Naive thymus-derived CD8-positive, alpha-beta T cell (primary cell): ENCODE measurements at regions not wholly inside any gene's neighbourhood (a gene's known extent, or its start where the extent isn't known, plus 50 kb on each side); places are given as distances from the start of the nearest gene placed in this dataset.
A peak's percentile ranks its signal among the peaks of the same experiment; 100 is the strongest.

Experiments used
- ATAC-seq, 2 donors: fragments of 150-1000 bp; cut with Tn5 transposase in 1 of 2; sonication (Bioruptor Pico), chemical (Tn5 transposase) in 1 of 2; 1 replicate in 1 of 2; 2 replicates in 1 of 2; pipeline ENCODE4 v1.10.0; 2021; ENCODE audit warnings: mild to moderate bottlenecking in 2 of 2, moderate library complexity in 2 of 2
- POLR2A ChIA-PET: fragments of 350-600 bp; sonication (Branson Sonifier 250); formaldehyde crosslinking; loops from one replicate; lab custom pipeline; 2021; ENCODE audit warnings: antibody characterized with exemption; lab: Charles Lee
- DNase-seq, 10 donors: peaks; one replicate each; pipeline versions ENCODE4 v3.0.0 to v3.0.0-alpha.2; 2020 to 2022
- H3K27ac Mint-ChIP-seq, 10 donors: one replicate each; pipeline ENCODE4 v1.8.0; 2020 to 2022; ENCODE audit warnings: mild to moderate bottlenecking in 10 of 10, mixed read lengths in 10 of 10, moderate library complexity in 4 of 10, inconsistent platforms in 1 of 10
- H3K27me3 Mint-ChIP-seq, 5 donors: one replicate each; pipeline ENCODE4 v1.8.0; 2021 to 2022; ENCODE audit warnings: mixed read lengths in 5 of 5
- H3K36me3 Mint-ChIP-seq, 3 donors: one replicate each; pipeline ENCODE4 v1.8.0; 2020 to 2022; ENCODE audit warnings: mixed read lengths in 3 of 3, mild to moderate bottlenecking in 2 of 3, inconsistent platforms in 1 of 3
- H3K4me1 Mint-ChIP-seq, 4 donors: one replicate each; pipeline ENCODE4 v1.8.0; 2021 to 2022; ENCODE audit warnings: mixed read lengths in 4 of 4
- H3K4me3 Mint-ChIP-seq, 10 donors: one replicate each; pipeline ENCODE4 v1.8.0; 2020 to 2022; ENCODE audit warnings: mild to moderate bottlenecking in 10 of 10, mixed read lengths in 10 of 10, moderate library complexity in 6 of 10, inconsistent platforms in 1 of 10
- H3K9me3 Mint-ChIP-seq, 9 donors: one replicate each; pipeline ENCODE4 v1.8.0; 2020 to 2022; ENCODE audit warnings: mixed read lengths in 9 of 9, mild to moderate bottlenecking in 3 of 9, inconsistent platforms in 1 of 9, moderate library complexity in 1 of 9

DNA sequence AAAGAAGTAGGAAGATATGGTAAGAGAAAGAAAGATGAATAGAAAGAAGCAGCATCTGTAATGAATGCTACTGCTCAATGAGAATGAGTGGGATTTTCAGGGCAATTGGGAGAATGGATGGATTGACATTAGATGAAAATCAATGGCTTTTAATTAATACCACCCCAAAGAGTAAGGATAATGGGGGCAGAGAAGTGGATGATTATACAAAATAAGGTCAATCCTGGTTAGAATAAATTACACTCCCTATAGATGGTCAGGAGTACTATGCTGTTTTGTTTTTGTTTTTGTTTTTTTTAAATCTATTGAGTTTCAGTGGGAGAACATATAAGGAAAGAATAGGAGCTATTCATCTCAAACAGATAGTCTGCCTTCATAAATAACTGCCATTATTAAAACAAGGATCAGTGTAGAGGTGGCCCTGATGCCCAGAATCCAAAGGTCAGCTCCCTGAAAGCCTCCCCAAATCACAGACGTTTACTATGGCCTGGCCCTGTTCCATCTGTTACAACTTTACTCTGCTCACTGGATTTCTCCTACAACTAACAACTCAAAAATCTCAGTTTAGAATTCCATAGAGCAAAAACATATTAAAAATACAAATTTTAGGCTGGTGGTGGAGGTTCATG lies 535.4 kb upstream of the NRSN1 start:
- H3K4me1 Mint-ChIP-seq, result no peaks in the 10 kb centered on the region
- no peak overlapping the region for H3K27ac Mint-ChIP-seq
- H3K27me3 Mint-ChIP-seq, result peaks cover 0 to 1% (median 0%) of the 10 kb centered on the region in 5 donors
- H3K4me3 Mint-ChIP-seq, result no peak overlapping the region
- no peak for DNase-seq
- H3K36me3 Mint-ChIP-seq, result no peaks in the 10 kb centered on the region
- H3K9me3 Mint-ChIP-seq, result peaks cover 0 to 18% (median 0%) of the 10 kb centered on the region in 9 donors
- POLR2A ChIA-PET, result no interaction called here
- no peak for ATAC-seq

DNA sequence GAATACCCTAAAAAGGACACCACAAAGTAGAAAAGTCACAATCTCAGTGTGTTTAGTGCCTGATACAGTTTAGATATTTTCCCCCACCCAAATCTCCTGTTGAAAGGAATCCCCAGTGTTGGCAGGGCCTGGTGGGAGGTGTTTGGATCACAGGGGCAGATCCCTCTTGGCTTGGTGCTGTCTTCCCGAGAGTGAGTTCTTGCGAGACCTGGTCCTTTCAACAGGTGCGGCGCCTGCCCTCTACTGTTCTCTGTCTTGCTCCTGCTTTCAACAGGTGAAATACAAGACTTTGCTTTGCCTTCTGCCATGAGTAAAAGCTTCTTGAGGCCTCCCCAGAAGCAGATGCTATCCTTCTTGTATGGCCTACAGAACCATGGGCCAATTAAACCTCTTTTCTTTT lies 534.3 kb upstream of the NRSN1 start:
- DNase-seq, result no peak
- Mint-ChIP-seq H3K27ac (no peak overlapping the region), H3K27me3 (peaks cover 0 to 1% (median 0%) of the 10 kb centered on the region in 5 donors)

DNA sequence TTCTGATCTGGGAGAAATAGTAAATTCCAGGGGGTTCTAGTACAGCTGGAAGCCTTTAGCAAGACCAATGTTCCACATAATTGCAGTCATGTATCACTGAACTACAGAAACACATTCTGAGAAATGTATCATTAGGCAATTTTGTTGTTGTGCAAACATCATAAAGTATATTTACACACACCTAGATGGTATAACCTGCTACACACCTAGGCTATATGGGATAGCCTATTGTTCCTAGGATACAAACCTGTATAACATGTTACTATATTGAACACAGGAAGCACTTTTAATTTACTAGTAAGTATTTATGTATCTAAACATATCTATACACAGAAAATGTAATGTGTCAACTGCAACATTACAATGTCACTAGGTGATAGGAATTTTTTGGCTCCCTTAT lies 525.9 kb upstream of the NRSN1 start:
- DNase-seq, result no peak
- H3K4me1 Mint-ChIP-seq, result no peaks in the 10 kb centered on the region
- H3K9me3 Mint-ChIP-seq, result peaks cover 0 to 33% (median 8%) of the 10 kb centered on the region in 9 donors
- ATAC-seq, result no peak
- POLR2A ChIA-PET, result no interaction called here
- peaks cover 0 to 12% (median 0%) of the 10 kb centered on the region in 5 donors for H3K27me3 Mint-ChIP-seq
- no peak overlapping the region for H3K4me3 Mint-ChIP-seq
- H3K36me3 Mint-ChIP-seq, result peaks cover 0 to 10% (median 0%) of the 10 kb centered on the region in 3 donors
- no peak overlapping the region for H3K27ac Mint-ChIP-seq

More for the DNA sequence above, 534.3 kb upstream of the NRSN1 start:
- ATAC-seq, result no peak
- no peaks in the 10 kb centered on the region for H3K4me1 Mint-ChIP-seq
- H3K36me3 Mint-ChIP-seq, result no peaks in the 10 kb centered on the region
- no peak overlapping the region for H3K4me3 Mint-ChIP-seq
- POLR2A ChIA-PET, result no interaction called here
- H3K9me3 Mint-ChIP-seq, result peaks cover 0 to 18% (median 2%) of the 10 kb centered on the region in 9 donors

DNA sequence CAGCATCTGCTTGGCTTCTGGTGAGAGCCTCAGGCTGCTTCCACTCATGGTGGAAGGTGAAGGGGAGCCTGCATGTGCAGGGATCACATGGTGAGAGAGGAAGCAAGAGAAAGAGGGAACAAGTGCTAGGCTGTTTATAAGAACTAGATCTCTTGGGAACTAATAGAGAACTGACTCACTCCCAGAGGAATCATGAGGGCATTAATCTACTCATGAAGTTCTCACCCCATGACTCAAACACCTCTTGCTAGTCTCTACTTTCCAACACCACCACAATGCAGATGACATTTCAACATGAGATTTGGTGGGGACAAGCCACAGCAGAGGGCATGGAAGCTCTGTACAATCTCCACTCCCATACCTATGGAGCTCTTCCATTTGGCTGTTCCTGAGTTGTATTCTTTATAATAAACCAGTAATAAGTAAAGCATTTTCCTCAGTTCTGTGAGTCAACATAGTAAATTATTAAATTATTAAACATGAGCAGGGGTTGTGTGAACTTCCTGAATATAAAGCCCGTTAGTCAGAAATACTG lies 524.1 kb upstream of the NRSN1 start:
- peaks cover 0 to 33% (median 15%) of the 10 kb centered on the region in 9 donors for H3K9me3 Mint-ChIP-seq
- H3K27ac Mint-ChIP-seq, result peak overlapping the region in 1 of 10 donors; percentile 13
- no peak for DNase-seq

DNA sequence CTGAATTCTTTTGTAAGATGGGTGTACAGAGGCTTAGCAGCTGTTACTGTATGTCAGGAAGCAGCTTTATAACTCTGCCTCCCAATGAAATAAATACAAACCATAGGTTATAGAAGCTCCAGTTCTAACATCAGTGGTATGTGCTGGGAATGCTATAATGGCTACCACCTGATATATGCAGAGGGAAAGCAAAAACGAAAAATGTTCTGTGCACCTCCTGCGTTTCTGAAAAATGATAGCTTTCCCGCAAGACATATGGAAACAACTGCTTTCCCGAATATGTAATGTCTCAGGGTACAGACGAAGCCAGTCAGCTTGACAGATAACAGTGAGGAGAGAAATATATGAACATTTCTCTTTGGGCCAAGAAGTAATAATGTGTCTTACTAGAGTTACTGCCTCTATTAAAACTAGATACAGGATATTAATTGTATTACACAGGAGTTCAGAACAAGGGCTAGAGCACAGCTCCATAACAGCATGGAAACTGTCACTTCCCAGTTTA lies 517.0 kb upstream of the NRSN1 start:
- Mint-ChIP-seq H3K27ac (no peak overlapping the region), H3K27me3 (peaks cover 0 to 1% (median 0%) of the 10 kb centered on the region in 5 donors), H3K4me1 (no peaks in the 10 kb centered on the region), H3K36me3 (no peaks in the 10 kb centered on the region), H3K9me3 (peaks cover 0 to 14% (median 6%) of the 10 kb centered on the region in 9 donors), H3K4me3 (no peak overlapping the region)
- ATAC-seq, result no peak
- POLR2A ChIA-PET, result no interaction called here
- no peak for DNase-seq

More for the DNA sequence above, 524.1 kb upstream of the NRSN1 start:
- Mint-ChIP-seq H3K27me3 (peaks cover 0 to 12% (median 0%) of the 10 kb centered on the region in 5 donors), H3K4me3 (no peak overlapping the region), H3K4me1 (no peaks in the 10 kb centered on the region), H3K36me3 (peaks cover 0 to 10% (median 0%) of the 10 kb centered on the region in 3 donors)
- POLR2A ChIA-PET, result no interaction called here
- ATAC-seq, result no peak

DNA sequence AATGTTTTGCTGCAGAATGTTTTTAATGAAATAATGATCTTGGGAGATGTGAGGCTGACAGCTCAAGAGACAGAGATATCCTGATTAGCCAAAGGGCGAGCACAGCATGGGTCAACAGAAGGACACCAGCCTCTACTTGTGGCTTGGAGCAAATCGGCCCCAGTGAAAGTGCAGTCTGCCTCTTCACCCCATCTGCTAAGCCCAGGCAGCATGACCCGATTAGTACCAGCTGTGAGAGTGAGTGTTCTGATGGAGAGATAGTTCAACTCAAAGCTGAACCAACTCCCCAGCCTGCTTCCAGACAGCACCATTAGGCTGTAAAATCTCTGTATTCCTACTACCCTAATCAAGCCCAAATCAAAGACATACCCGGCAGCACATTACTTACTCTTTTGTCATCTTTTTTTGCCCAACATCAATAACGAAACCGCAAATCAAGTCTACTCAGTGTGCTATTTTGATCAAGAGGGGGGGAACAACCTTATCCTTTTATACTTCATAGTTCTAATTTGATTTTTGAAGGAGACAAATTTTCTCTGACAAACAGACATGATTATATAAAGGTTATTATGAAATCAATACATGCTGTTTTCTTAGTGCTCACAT lies 514.1 kb upstream of the NRSN1 start:
- DNase-seq (no peak), ATAC-seq (no peak)
- Mint-ChIP-seq H3K36me3 (no peaks in the 10 kb centered on the region), H3K27ac (no peak overlapping the region), H3K27me3 (peaks cover 0 to 1% (median 0%) of the 10 kb centered on the region in 5 donors), H3K4me3 (no peak overlapping the region), H3K9me3 (peaks cover 0 to 12% (median 2%) of the 10 kb centered on the region in 9 donors), H3K4me1 (no peaks in the 10 kb centered on the region)
- POLR2A ChIA-PET, result no interaction called here

DNA sequence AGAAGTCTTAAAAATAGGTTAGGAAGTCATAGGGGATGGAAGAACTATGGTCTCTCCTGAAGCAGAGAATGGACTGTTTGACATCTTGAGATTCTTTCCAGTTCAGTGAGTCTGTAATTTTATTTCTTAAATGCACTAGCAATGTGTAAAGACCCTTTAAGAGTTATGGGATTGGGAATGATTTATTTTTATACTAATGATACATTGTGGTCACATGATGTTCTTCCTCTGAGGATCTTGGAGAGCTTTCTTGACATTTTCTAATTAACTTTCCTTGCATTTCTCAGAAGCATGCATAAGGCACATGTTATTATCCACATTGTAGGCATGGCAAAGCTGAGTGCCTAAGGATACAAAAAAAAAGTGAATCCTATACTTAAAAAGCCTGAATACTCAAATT lies 507.6 kb upstream of the NRSN1 start:
- ATAC-seq (no peak), DNase-seq (no peak)
- Mint-ChIP-seq H3K4me1 (no peaks in the 10 kb centered on the region), H3K27me3 (peaks cover 0 to 5% (median 0%) of the 10 kb centered on the region in 5 donors), H3K4me3 (no peak overlapping the region), H3K36me3 (no peaks in the 10 kb centered on the region), H3K27ac (no peak overlapping the region), H3K9me3 (peaks cover 2 to 31% (median 10%) of the 10 kb centered on the region in 9 donors)
- POLR2A ChIA-PET, result no interaction called here

DNA sequence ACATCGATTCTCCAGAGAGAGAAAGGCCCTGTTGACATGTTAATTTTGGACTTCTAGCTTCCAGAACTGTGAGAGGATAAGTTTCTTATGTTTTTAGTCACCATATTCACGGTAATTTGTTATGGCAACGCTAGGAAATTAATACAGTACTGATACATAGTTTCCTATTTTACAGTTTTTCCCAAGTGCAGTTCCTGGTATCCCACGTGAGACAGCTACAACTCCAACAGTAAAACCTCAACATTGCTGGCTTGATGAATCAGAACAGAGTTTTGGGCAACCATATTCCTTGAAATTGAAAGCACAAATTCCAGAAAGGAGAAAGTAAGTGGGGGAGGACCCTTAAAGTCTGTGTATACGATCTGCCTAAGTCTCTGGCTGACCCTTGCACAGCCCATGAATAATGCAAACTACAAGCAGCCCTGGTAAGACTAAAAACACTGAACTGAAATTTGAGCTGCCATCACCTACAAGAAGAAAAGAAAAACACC lies 505.1 kb upstream of the NRSN1 start:
- POLR2A ChIA-PET, result no interaction called here
- no peak overlapping the region for H3K27ac Mint-ChIP-seq
- peaks cover 2 to 28% (median 9%) of the 10 kb centered on the region in 9 donors for H3K9me3 Mint-ChIP-seq
- DNase-seq (no peak), ATAC-seq (no peak)
- no peaks in the 10 kb centered on the region for H3K36me3 Mint-ChIP-seq
- H3K27me3 Mint-ChIP-seq, result peaks cover 0 to 4% (median 0%) of the 10 kb centered on the region in 5 donors
- H3K4me1 Mint-ChIP-seq, result no peaks in the 10 kb centered on the region
- H3K4me3 Mint-ChIP-seq, result no peak overlapping the region

DNA sequence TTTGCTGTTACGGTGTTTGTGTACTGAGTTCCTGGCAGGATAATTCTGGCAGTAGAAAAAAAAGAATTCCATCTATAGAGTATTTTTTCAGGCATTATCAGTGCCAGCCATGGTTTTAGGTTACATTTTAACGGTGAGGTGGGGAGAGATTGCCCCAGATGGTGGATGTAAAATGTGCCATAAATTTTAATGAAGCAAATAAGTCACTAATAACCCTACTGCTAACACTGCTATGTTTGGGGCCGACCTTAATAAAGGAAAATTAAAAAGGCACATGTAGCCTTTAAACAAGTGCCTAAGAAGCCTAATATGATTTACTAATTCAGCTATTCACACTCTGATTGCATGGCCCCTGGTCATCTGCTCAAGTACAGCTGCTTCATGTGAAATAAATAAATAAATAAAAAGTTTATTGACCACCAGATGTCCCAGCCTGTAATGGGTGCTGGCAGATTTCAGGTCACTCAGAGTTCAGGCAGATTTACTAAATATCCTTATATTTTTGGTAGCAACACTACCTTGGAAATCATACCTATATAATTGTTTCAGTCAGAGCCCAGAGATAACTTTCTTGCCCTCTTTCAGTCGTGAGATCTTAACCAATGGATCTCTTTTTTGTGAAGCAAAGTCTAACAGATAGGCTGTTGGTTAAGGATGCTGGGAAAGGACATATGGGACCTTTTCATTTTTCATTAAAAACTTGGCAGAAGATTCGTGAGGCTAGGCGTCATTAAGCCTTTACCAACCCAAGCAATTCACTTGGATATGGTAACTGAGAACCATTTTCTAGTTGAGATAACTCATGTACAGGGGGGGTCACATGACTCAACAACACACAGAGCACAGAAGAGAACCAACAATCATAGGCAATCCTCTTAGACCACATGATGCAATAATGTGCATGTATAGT lies 495.0 kb upstream of the NRSN1 start:
- peaks cover 0 to 7% (median 0%) of the 10 kb centered on the region in 9 donors for H3K9me3 Mint-ChIP-seq
- no peak overlapping the region for H3K27ac Mint-ChIP-seq
- DNase-seq, result no peak
- no peaks in the 10 kb centered on the region for H3K36me3 Mint-ChIP-seq
- no peak overlapping the region for H3K4me3 Mint-ChIP-seq
- POLR2A ChIA-PET, result no interaction called here
- no peaks in the 10 kb centered on the region for H3K27me3 Mint-ChIP-seq
- H3K4me1 Mint-ChIP-seq, result no peaks in the 10 kb centered on the region
- no peak for ATAC-seq

DNA sequence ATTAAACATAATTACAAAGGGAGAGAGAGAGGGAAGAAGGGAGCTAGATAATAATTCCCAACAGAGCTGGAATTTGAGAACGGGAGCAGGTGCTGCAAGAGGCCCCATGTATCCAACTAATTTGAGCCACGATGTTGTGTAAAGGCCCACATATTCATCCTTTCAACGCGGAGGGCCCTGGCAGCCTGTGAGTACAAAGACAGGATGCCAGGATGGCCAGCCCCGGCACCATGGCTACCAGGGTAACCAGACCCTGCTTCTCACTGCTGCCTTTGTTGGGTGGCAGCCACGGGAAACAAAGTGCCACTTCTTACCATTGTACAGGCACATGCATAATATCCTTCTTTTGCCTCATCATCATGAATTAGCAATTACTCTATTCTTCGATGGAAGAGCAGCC lies 492.0 kb upstream of the NRSN1 start:
- H3K9me3 Mint-ChIP-seq, result peaks cover 0 to 5% (median 0%) of the 10 kb centered on the region in 9 donors
- H3K4me3 Mint-ChIP-seq, result no peak overlapping the region
- POLR2A ChIA-PET, result no interaction called here
- no peaks in the 10 kb centered on the region for H3K36me3 Mint-ChIP-seq
- no peak for DNase-seq
- H3K4me1 Mint-ChIP-seq, result no peaks in the 10 kb centered on the region
- no peak for ATAC-seq
- no peaks in the 10 kb centered on the region for H3K27me3 Mint-ChIP-seq
- H3K27ac Mint-ChIP-seq, result no peak overlapping the region

DNA sequence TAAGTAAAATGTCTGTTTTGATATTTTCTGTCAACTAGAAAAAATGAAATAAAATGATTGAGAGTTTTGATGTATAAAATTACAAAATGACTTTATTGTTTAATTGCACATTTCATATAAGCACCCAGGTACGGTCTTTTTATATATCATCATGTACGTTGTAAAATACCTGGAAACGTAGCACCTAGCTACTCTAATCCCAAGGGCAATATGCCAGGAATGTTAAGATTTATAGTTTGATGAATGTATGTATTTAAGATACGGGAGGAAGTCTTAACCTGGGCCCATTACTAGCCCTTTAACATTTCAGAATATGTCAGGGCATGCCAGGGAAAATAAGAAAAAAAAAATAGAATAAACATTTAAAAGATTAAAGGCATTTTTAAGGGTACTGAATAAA lies 490.9 kb upstream of the NRSN1 start:
- Mint-ChIP-seq H3K4me1 (no peaks in the 10 kb centered on the region), H3K36me3 (no peaks in the 10 kb centered on the region), H3K27ac (no peak overlapping the region), H3K9me3 (peaks cover 0 to 6% (median 0%) of the 10 kb centered on the region in 9 donors), H3K27me3 (peaks cover 0 to 3% (median 0%) of the 10 kb centered on the region in 5 donors), H3K4me3 (no peak overlapping the region)
- no peak for DNase-seq
- POLR2A ChIA-PET, result no interaction called here
- ATAC-seq, result no peak

DNA sequence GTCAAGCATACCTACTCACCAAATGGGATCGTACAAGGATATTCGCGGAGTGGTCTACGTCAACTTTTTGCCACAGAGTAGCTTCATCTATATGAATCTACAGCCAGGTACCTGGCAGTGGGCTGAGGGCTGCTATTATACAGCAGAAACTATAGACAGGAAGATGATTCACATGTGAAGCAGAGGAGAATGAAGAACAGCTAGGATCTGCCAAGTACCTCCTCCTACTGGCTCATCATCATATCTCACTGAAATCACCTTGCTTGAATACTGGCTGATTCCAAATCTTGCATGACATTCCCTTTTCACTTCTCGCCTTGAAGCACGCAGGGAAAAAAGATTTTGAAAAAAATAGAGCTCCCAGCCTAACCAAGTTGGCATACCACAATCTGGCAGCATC lies 488.7 kb upstream of the NRSN1 start:
- no peak for ATAC-seq
- Mint-ChIP-seq H3K4me3 (no peak overlapping the region), H3K4me1 (no peaks in the 10 kb centered on the region), H3K27me3 (peaks cover 0 to 3% (median 0%) of the 10 kb centered on the region in 5 donors), H3K36me3 (no peaks in the 10 kb centered on the region), H3K27ac (no peak overlapping the region), H3K9me3 (peaks cover 0 to 6% (median 0%) of the 10 kb centered on the region in 9 donors)
- no peak for DNase-seq
- POLR2A ChIA-PET, result no interaction called here
